Uterus (tissue), 3 donors: ENCODE measurements at regions not wholly inside any gene's neighbourhood (a gene's known extent, or its start where the extent isn't known, plus 50 kb on each side); places are given as distances from the start of the nearest gene placed in this dataset.

Source experiments
- DNase-seq, 2 donors: peaks; one replicate each; pipeline ENCODE4 v3.0.0-alpha.2; 2019 to 2020
- H3K27ac ChIP-seq, 2 donors: fragments of 200-600 bp; sonication (generic); 1 replicate in 1 of 2; 2 replicates in 1 of 2; pipeline ENCODE4 v1.5.1; 2016 to 2018
- H3K27me3 ChIP-seq, 2 donors: fragments of 200-600 bp; sonication (generic); one replicate each; pipeline ENCODE4 v1.5.1; 2018 to 2019; ENCODE audit warnings: control low read depth in 1 of 2
- H3K36me3 ChIP-seq, 2 donors: fragments of 200-600 bp; sonication (generic); one replicate each; pipeline ENCODE4 v1.5.1; 2019; ENCODE audit warnings: control low read depth in 1 of 2
- H3K4me1 ChIP-seq, 2 donors: fragments of 200-600 bp; sonication (generic); one replicate each; pipeline ENCODE4 v1.5.1; 2018 to 2019; ENCODE audit warnings: control low read depth in 1 of 2
- H3K4me3 ChIP-seq, 2 donors: fragments of 200-600 bp; sonication (generic); 1 replicate in 1 of 2; 2 replicates in 1 of 2; pipeline ENCODE4 v1.5.1; 2018 to 2019; ENCODE audit warnings: mild to moderate bottlenecking in 1 of 2
- H3K9me3 ChIP-seq, 2 donors: fragments of 200-600 bp; sonication (generic); one replicate each; pipeline ENCODE4 v1.5.1; 2019; ENCODE audit warnings: control low read depth in 1 of 2
- POLR2A ChIP-seq, 2 donors: fragments of 450-650 bp; IDR thresholded peaks; one replicate each; pipeline ENCODE4 v1.6.1; 2016; ENCODE audit warnings: antibody characterized with exemption in 2 of 2, mild to moderate bottlenecking in 1 of 2, moderate library complexity in 1 of 2
- intact Hi-C: fragments of 100-400 bp; cut with DNase I; formaldehyde crosslinking; loops from one replicate; pipeline ENCODE4 v1.15.1; 2023; ENCODE audit warnings: low total_unique reads
- TF ChIP-seq, protein P1 (sequence below), 4 experiments: fragments of 200-600 bp in 2 of 4; fragments of 450-650 bp in 2 of 4; sonication (generic) in 2 of 4; IDR thresholded peaks; one replicate each; pipeline ENCODE4 v1.5.1; 2016 to 2019; ENCODE audit warnings: antibody characterized with exemption in 4 of 4, mild to moderate bottlenecking in 2 of 4, moderate library complexity in 1 of 4
- donor health status: DM: yes; HTN: yes; CAD: no.

GRCh38 chr3:65279225-65279782 lies 591.5 kb upstream of the ADAMTS9 start:
- H3K27me3 ChIP-seq = no peaks in the 10 kb centered on the region
- H3K4me3 ChIP-seq = no peak overlapping the region
- no peaks in the 10 kb centered on the region for H3K9me3 ChIP-seq
- no peaks in the 10 kb centered on the region for H3K36me3 ChIP-seq
- H3K4me1 ChIP-seq = no peaks in the 10 kb centered on the region
- DNase-seq = no peak
- TF ChIP-seq, protein P1, sequence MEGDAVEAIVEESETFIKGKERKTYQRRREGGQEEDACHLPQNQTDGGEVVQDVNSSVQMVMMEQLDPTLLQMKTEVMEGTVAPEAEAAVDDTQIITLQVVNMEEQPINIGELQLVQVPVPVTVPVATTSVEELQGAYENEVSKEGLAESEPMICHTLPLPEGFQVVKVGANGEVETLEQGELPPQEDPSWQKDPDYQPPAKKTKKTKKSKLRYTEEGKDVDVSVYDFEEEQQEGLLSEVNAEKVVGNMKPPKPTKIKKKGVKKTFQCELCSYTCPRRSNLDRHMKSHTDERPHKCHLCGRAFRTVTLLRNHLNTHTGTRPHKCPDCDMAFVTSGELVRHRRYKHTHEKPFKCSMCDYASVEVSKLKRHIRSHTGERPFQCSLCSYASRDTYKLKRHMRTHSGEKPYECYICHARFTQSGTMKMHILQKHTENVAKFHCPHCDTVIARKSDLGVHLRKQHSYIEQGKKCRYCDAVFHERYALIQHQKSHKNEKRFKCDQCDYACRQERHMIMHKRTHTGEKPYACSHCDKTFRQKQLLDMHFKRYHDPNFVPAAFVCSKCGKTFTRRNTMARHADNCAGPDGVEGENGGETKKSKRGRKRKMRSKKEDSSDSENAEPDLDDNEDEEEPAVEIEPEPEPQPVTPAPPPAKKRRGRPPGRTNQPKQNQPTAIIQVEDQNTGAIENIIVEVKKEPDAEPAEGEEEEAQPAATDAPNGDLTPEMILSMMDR (IDR thresholded peaks at IDR 0.05) = no peak
- no peak for TF ChIP-seq POLR2A (IDR thresholded peaks at IDR 0.05)
- intact Hi-C loops = no loop called here
- no peak overlapping the region for H3K27ac ChIP-seq

- H3K27ac ChIP-seq = no peak overlapping the region
- TF ChIP-seq, protein P1 (IDR thresholded peaks at IDR 0.05) = no peak
- no peak for TF ChIP-seq POLR2A (IDR thresholded peaks at IDR 0.05)
- no peaks in the 10 kb centered on the region for H3K9me3 ChIP-seq
- no peaks in the 10 kb centered on the region for H3K36me3 ChIP-seq
- no peak for DNase-seq
- no peaks in the 10 kb centered on the region for H3K27me3 ChIP-seq
- H3K4me1 ChIP-seq = no peaks in the 10 kb centered on the region
- no peak overlapping the region for H3K4me3 ChIP-seq
- intact Hi-C loops = no loop called here
Measured at GRCh38 chr3:65277798-65278197, 590.0 kb upstream of the ADAMTS9 start.

DNA sequence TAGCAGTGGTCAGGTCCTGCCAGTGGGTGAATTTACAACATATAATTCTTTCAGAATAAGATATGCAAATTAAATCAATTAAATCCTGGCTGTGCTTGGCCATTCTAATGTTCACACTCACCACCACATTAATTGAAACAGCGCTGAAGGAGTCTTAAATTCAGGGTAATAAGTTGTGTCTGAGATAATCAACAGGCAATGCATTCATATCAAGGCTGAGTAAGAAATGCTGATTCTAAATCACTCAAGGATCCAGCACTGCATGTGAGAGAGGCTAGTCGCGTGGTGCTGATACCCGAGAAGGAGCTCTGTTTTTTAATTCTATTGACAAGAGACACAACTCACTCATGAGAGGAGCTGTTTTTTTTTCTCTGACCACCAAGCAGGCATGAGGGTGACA lies 588.8 kb upstream of the ADAMTS9 start:
- no peak for TF ChIP-seq POLR2A (IDR thresholded peaks at IDR 0.05)
- TF ChIP-seq, protein P1 (IDR thresholded peaks at IDR 0.05) = no peak
- DNase-seq = no peak
- no peaks in the 10 kb centered on the region for H3K9me3 ChIP-seq
- no peaks in the 10 kb centered on the region for H3K27me3 ChIP-seq
- no peaks in the 10 kb centered on the region for H3K36me3 ChIP-seq
- intact Hi-C loops = no loop called here
- no peak overlapping the region for H3K4me3 ChIP-seq
- H3K27ac ChIP-seq = no peak overlapping the region
- no peaks in the 10 kb centered on the region for H3K4me1 ChIP-seq

DNA sequence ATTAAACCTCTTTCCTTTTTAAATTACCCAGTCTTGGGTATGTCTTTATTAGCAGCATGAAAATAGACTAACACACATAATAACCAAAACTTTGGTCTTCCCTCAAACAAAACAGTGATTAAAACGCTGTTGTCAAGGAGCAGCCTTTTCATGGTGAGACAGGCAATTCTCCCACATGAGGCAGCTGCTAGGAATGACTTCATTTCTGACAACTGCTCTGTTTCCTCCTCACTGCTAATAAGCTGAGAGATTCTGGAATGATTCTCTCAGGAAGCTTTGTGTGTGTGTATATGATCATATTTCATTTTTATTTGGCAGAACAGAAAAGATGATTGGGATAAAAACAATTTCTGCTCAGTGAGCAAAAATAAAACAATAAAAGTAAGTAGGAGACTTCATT lies 580.6 kb upstream of the ADAMTS9 start:
- Histone ChIP-seq H3K36me3 (no peaks in the 10 kb centered on the region), H3K4me3 (no peak overlapping the region), H3K9me3 (no peaks in the 10 kb centered on the region), H3K27me3 (no peaks in the 10 kb centered on the region), H3K4me1 (no peaks in the 10 kb centered on the region), H3K27ac (no peak overlapping the region)
- intact Hi-C loops = no loop called here
- TF ChIP-seq, protein P1 (IDR thresholded peaks at IDR 0.05) = no peak
- no peak for TF ChIP-seq POLR2A (IDR thresholded peaks at IDR 0.05)
- no peak for DNase-seq

GRCh38 chr3:65265942-65266590 lies 578.3 kb upstream of the ADAMTS9 start:
- Histone ChIP-seq H3K4me3 (no peak overlapping the region), H3K4me1 (no peaks in the 10 kb centered on the region), H3K36me3 (no peaks in the 10 kb centered on the region), H3K27ac (no peak overlapping the region), H3K27me3 (no peaks in the 10 kb centered on the region), H3K9me3 (no peaks in the 10 kb centered on the region)
- TF ChIP-seq POLR2A (IDR thresholded peaks at IDR 0.05) = no peak
- no peak for DNase-seq
- intact Hi-C loops = no loop called here
